HEK293 (cell line): ENCODE measurements at regions not wholly inside any gene's neighbourhood (a gene's known extent, or its start where the extent isn't known, plus 50 kb on each side); places are given as distances from the start of the nearest gene placed in this dataset.

ENCODE experiments used
- CTCF ChIA-PET: fragments of 350-600 bp; formaldehyde crosslinking; extraction: SDS; loops from one replicate; lab custom pipeline; 2021; ENCODE audit warnings: antibody characterized with exemption; lab: Yijun Ruan, JAX
- POLR2A ChIA-PET: fragments of 300-600 bp; formaldehyde crosslinking; extraction: SDS; loops from one replicate; lab custom pipeline; 2020; ENCODE audit warnings: antibody characterized with exemption, inconsistent platforms; lab: Yijun Ruan, JAX
- H3K27ac ChIP-seq: fragments of 200-500 bp; sonication (Bioruptor generic); 2 replicates; pipeline ENCODE4 v1.5.1; 2014; ENCODE audit warnings: low read depth, low read length, control low read depth, inconsistent platforms; ENCODE audit errors: extremely low read depth
- H3K36me3 ChIP-seq, 2 experiments: fragments of 200-500 bp in 1 of 2; sonication (Bioruptor generic) in 1 of 2; 1 replicate in 1 of 2; 2 replicates in 1 of 2; pipeline ENCODE4 v1.5.1; 2014 to 2017; ENCODE audit warnings: inconsistent platforms in 2 of 2, low read length in 2 of 2; ENCODE audit not compliant: control insufficient read depth in 2 of 2, insufficient read depth in 1 of 2
- H3K4me1 ChIP-seq: fragments of 200-500 bp; sonication (Bioruptor generic); 2 replicates; pipeline ENCODE4 v1.5.1; 2014; ENCODE audit warnings: mild to moderate bottlenecking, low read length, inconsistent platforms; ENCODE audit not compliant: control insufficient read depth, insufficient read depth
- H3K4me3 ChIP-seq: 2 replicates; pipeline ENCODE4 v1.5.1; 2011; ENCODE audit warnings: low read depth, mild to moderate bottlenecking, control low read depth, low read length, moderate library complexity
- H3K9me3 ChIP-seq: fragments of 200-500 bp; sonication (Bioruptor generic); 2 replicates; pipeline ENCODE4 v1.5.1; 2014; ENCODE audit warnings: low read depth, low read length, inconsistent platforms; ENCODE audit not compliant: control insufficient read depth, insufficient read depth
- AEBP2 ChIP-seq: fragments of 450-650 bp; formaldehyde crosslinking; IDR thresholded peaks from 2 replicates; pipeline ENCODE4 v1.5.1; 2016; ENCODE audit warnings: missing biosample characterization, missing genetic modification characterization, borderline replicate concordance
- BCL11B ChIP-seq: fragments of 450-650 bp; formaldehyde crosslinking; IDR thresholded peaks from 2 replicates; pipeline ENCODE4 v1.5.1; 2016; ENCODE audit warnings: low read depth, missing biosample characterization, missing genetic modification characterization
- FEZF1 ChIP-seq: fragments of 450-650 bp; formaldehyde crosslinking; IDR thresholded peaks from 2 replicates; pipeline ENCODE4 v1.5.1; 2016; ENCODE audit warnings: missing biosample characterization, missing genetic modification characterization
- HOXA7 ChIP-seq: sonication (generic); formaldehyde crosslinking; IDR thresholded peaks from 2 replicates; pipeline ENCODE4 v1.8.1; 2022; ENCODE audit warnings: missing genetic modification reagents, borderline replicate concordance
- HOXC10 ChIP-seq: sonication (generic); formaldehyde crosslinking; IDR thresholded peaks from 2 replicates; pipeline ENCODE4 v1.8.1; 2023; ENCODE audit warnings: mild to moderate bottlenecking, missing genetic modification reagents
- KLF1 ChIP-seq: fragments of 450-650 bp; formaldehyde crosslinking; IDR thresholded peaks from 2 replicates; pipeline ENCODE4 v1.5.1; 2016; ENCODE audit warnings: missing biosample characterization, missing genetic modification characterization
- KLF9 ChIP-seq: fragments of 450-650 bp; formaldehyde crosslinking; IDR thresholded peaks from 2 replicates; pipeline ENCODE4 v1.5.1; 2016; ENCODE audit warnings: missing biosample characterization, missing genetic modification characterization, low read depth
- MEIS1 ChIP-seq: sonication (generic); formaldehyde crosslinking; IDR thresholded peaks from 2 replicates; pipeline ENCODE4 v1.8.1; 2022; ENCODE audit warnings: missing genetic modification reagents, mild to moderate bottlenecking, borderline replicate concordance
- SETDB1 ChIP-seq: IDR thresholded peaks from one replicate; pipeline ENCODE4 v1.6.1; 2017; ENCODE audit warnings: mild to moderate bottlenecking, low read length, moderate library complexity, mixed read lengths; ENCODE audit not compliant: insufficient read length
- ZNF148 ChIP-seq: fragments of 450-650 bp; formaldehyde crosslinking; IDR thresholded peaks from 2 replicates; pipeline ENCODE4 v1.5.0; 2017; ENCODE audit warnings: missing biosample characterization, missing genetic modification characterization, borderline replicate concordance
- ZNF169 ChIP-seq: fragments of 450-650 bp; formaldehyde crosslinking; IDR thresholded peaks from 2 replicates; pipeline ENCODE4 v1.5.1; 2016; ENCODE audit warnings: missing biosample characterization, missing genetic modification characterization
- ZNF174 ChIP-seq: fragments of 450-650 bp; formaldehyde crosslinking; IDR thresholded peaks from 2 replicates; pipeline ENCODE4 v1.5.0; 2017; ENCODE audit warnings: missing biosample characterization, mild to moderate bottlenecking, missing genetic modification characterization
- ZNF184 ChIP-seq: fragments of 450-650 bp; IDR thresholded peaks from 2 replicates; pipeline ENCODE4 v1.5.1; 2018; ENCODE audit warnings: missing biosample characterization, mild to moderate bottlenecking, missing genetic modification characterization
- ZNF274 ChIP-seq, 2 experiments: fragments of 200-500 bp in 1 of 2; fragments of 450-650 bp in 1 of 2; sonication (Bioruptor generic) in 1 of 2; formaldehyde crosslinking in 1 of 2; IDR thresholded peaks; 2 replicates each; pipeline versions ENCODE4 v1.5.1 to v1.6.1; 2014 to 2016; ENCODE audit warnings: borderline replicate concordance in 1 of 2, inconsistent platforms in 1 of 2, low read length in 1 of 2, missing biosample characterization in 1 of 2, missing genetic modification characterization in 1 of 2
- ZNF324 ChIP-seq: fragments of 450-650 bp; formaldehyde crosslinking; IDR thresholded peaks from 2 replicates; pipeline ENCODE4 v1.5.1; 2016; ENCODE audit warnings: missing biosample characterization, missing genetic modification characterization
- ZNF350 ChIP-seq: fragments of 450-650 bp; formaldehyde crosslinking; IDR thresholded peaks from 2 replicates; pipeline ENCODE4 v1.5.0; 2017; ENCODE audit warnings: missing biosample characterization, mild to moderate bottlenecking, missing genetic modification characterization
- ZNF433 ChIP-seq: fragments of 450-650 bp; formaldehyde crosslinking; IDR thresholded peaks from 2 replicates; pipeline ENCODE4 v1.5.1; 2016; ENCODE audit warnings: missing biosample characterization, missing genetic modification characterization, low read depth
- ZNF449 ChIP-seq: fragments of 450-650 bp; formaldehyde crosslinking; IDR thresholded peaks from 2 replicates; pipeline ENCODE4 v1.5.1; 2017; ENCODE audit warnings: missing biosample characterization, mild to moderate bottlenecking, missing genetic modification characterization, moderate library complexity
- ZNF529 ChIP-seq: fragments of 450-650 bp; formaldehyde crosslinking; IDR thresholded peaks from 2 replicates; pipeline ENCODE4 v1.5.1; 2017; ENCODE audit warnings: missing genetic modification characterization, missing biosample characterization; ENCODE audit not compliant: insufficient replicate concordance
- ZNF76 ChIP-seq: fragments of 450-650 bp; formaldehyde crosslinking; IDR thresholded peaks from 2 replicates; pipeline ENCODE4; 2016; ENCODE audit warnings: low read depth, missing biosample characterization, missing genetic modification characterization, borderline replicate concordance
- ZNF777 ChIP-seq: fragments of 450-650 bp; formaldehyde crosslinking; IDR thresholded peaks from 2 replicates; pipeline ENCODE4 v1.5.1; 2017; ENCODE audit warnings: missing biosample characterization, missing genetic modification characterization, borderline replicate concordance
- ZNF830 ChIP-seq: fragments of 450-650 bp; IDR thresholded peaks from 2 replicates; pipeline ENCODE4 v1.5.0; 2018; ENCODE audit warnings: missing biosample characterization, missing genetic modification characterization, low read depth, mild to moderate bottlenecking, moderate library complexity
- ZSCAN4 ChIP-seq: fragments of 450-650 bp; formaldehyde crosslinking; IDR thresholded peaks from 2 replicates; pipeline ENCODE4 v1.5.1; 2017; ENCODE audit warnings: missing biosample characterization, missing genetic modification characterization

GRCh38 chr2:392181-392925 is 104.5 kb upstream of the ALKAL2 start (continued):
- TF ChIP-seq ZNF169 (tag by site-specific recombination) (no peak), ZNF529 (tag by site-specific recombination) (no peak), ZNF148 (tag by site-specific recombination) (no peak), AEBP2 (tag by site-specific recombination) (no peak), ZSCAN4 (tag by site-specific recombination) (no peak), BCL11B (tag by site-specific recombination) (no peak), ZNF449 (tag by site-specific recombination) (no peak), HOXA7 (CRISPR knock-in tag) (no peak), ZNF433 (tag by site-specific recombination) (no peak)

- no peaks in the 10 kb centered on the region for H3K9me3 ChIP-seq
- no peak overlapping the region for H3K4me3 ChIP-seq
- H3K27ac ChIP-seq: no peak overlapping the region
- TF ChIP-seq ZNF830 (tag by site-specific recombination) (no peak), ZNF184 (no peak), KLF9 (0 out of 2 replicates have a peak, but pooled peaks have one; percentile 18), ZNF274 (IDR thresholded peaks at IDR 0.05; ENCODE audit: low read length) (no peak), ZNF274 (tag by site-specific recombination; IDR thresholded peaks at IDR 0.05; ENCODE audit: borderline replicate concordance) (no peak)
- TF ChIP-seq, all 188 proteins: peak for 1
- H3K4me1 ChIP-seq: no peaks in the 10 kb centered on the region
- no peaks in the 10 kb centered on the region for H3K36me3 ChIP-seq
- ChIA-PET POLR2A (no interaction called here), CTCF (no interaction called here)
These were observed 103.8 kb upstream of the ALKAL2 start for GRCh38 chr2:391696-392095.

- H3K9me3 ChIP-seq: no peaks in the 10 kb centered on the region
- H3K4me3 ChIP-seq: no peak overlapping the region
- POLR2A ChIA-PET: no interaction called here
- H3K27ac ChIP-seq: no peak overlapping the region
- H3K36me3 ChIP-seq: no peaks in the 10 kb centered on the region
- CTCF ChIA-PET: no interaction called here
- no peaks in the 10 kb centered on the region for H3K4me1 ChIP-seq
- TF ChIP-seq ZNF174 (tag by site-specific recombination) (no peak), FEZF1 (tag by site-specific recombination) (no peak), KLF9 (no peak), MEIS1 (no peak), SETDB1 (no peak), KLF1 (no peak), HOXC10 (no peak), ZNF350 (tag by site-specific recombination) (no peak), ZNF76 (no peak), ZNF184 (no peak), ZNF148 (tag by site-specific recombination) (no peak), ZNF324 (tag by site-specific recombination) (no peak), ZNF777 (tag by site-specific recombination) (no peak)
These were observed 103.1 kb upstream of the ALKAL2 start for GRCh38 chr2:390959-391358.
